NCI-H1092 treated with DMSO at 0.1 percent for 48 hours (cell line): ENCODE measurements at regions not wholly inside any gene's neighbourhood (a gene's known extent, or its start where the extent isn't known, plus 50 kb on each side); places are given as distances from the start of the nearest gene placed in this dataset.

Experiments used
- DNase-seq: peaks from one replicate; lab custom pipeline; 2025; lab: John Stamatoyannopoulos, UW

- DNase-seq, result no peak
These were observed 110.1 kb upstream of the VEGFC start for GRCh38 chr4:176902710-176903323.

GRCh38 chr4:176906709-176907108 lies 114.0 kb upstream of the VEGFC start:
- DNase-seq, result no peak

- no peak for DNase-seq
These were observed 117.9 kb upstream of the VEGFC start for GRCh38 chr4:176910646-176911045.

- DNase-seq, result no peak
These were observed 126.9 kb upstream of the VEGFC start for GRCh38 chr4:176919631-176920030.

- DNase-seq, result no peak
These were observed 128.0 kb upstream of the VEGFC start for GRCh38 chr4:176920694-176921093.

- no peak for DNase-seq
These were observed 128.5 kb upstream of the VEGFC start for GRCh38 chr4:176921256-176921655.

GRCh38 chr4:176924238-176924637 lies 131.5 kb upstream of the VEGFC start:
- DNase-seq, result no peak

GRCh38 chr4:176925962-176926361 lies 133.2 kb upstream of the VEGFC start:
- DNase-seq, result no peak

- no peak for DNase-seq
These were observed 134.4 kb upstream of the VEGFC start for GRCh38 chr4:176927117-176927516.

- DNase-seq, result no peak
These were observed 134.9 kb upstream of the VEGFC start for GRCh38 chr4:176927664-176928063.

GRCh38 chr4:176939445-176939844 lies 146.7 kb upstream of the VEGFC start:
- no peak for DNase-seq

- DNase-seq, result no peak
These were observed 152.6 kb upstream of the VEGFC start for GRCh38 chr4:176945334-176945733.

- DNase-seq, result no peak
These were observed 156.3 kb upstream of the VEGFC start for GRCh38 chr4:176949029-176949428.

GRCh38 chr4:176953021-176953420 lies 160.3 kb upstream of the VEGFC start:
- DNase-seq, result no peak

GRCh38 chr4:176957353-176958118 lies 164.8 kb upstream of the VEGFC start:
- no peak for DNase-seq

GRCh38 chr4:176959980-176960379 lies 167.3 kb upstream of the VEGFC start:
- no peak for DNase-seq

- no peak for DNase-seq
These were observed 170.4 kb upstream of the VEGFC start for GRCh38 chr4:176963121-176963520.

GRCh38 chr4:176964116-176964691 lies 171.5 kb upstream of the VEGFC start:
- no peak for DNase-seq

- DNase-seq, result no peak
These were observed 174.9 kb upstream of the VEGFC start for GRCh38 chr4:176967586-176967985.

- no peak for DNase-seq
These were observed 175.4 kb upstream of the VEGFC start for GRCh38 chr4:176968094-176968493.

GRCh38 chr4:176969011-176969410 lies 176.3 kb upstream of the VEGFC start:
- no peak for DNase-seq

- no peak for DNase-seq
These were observed 178.1 kb upstream of the VEGFC start for GRCh38 chr4:176970853-176971252.

- no peak for DNase-seq
These were observed 178.9 kb upstream of the VEGFC start for GRCh38 chr4:176971576-176972115.
